ENCODE measurements at regions not wholly inside any gene's neighbourhood (a gene's known extent, or its start where the extent isn't known, plus 50 kb on each side); places are given as distances from the start of the nearest gene placed in this dataset.

DNA sequence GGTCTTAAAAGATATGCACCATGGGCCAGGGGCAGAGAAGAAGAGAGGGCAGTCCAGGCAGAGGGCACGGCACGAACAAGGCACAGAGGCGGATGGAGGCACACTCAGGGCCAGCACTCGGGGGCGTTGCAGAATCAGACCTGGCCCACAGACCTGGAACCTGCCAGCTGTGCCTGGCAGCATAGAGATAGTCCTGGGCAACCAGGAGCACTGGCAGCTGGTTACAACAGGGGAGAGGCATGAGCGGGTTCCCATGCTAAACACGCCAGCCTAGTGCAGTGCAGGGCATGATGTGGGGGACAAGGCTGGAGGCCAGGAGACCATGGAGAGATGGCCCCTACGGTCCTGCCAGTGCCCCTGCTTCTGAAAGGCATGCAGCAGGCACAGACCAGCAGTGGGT lies 56.9 kb upstream of the RBFOX3 start:
- Histone ChIP-seq H4K20me1 (ENCODE audit: control insufficient read depth, insufficient read depth, insufficient read length) (no peaks in the 10 kb centered on the region), H3K4me1 (ENCODE audit: insufficient read depth, low read length) (peaks cover 2% of the 10 kb centered on the region; the same call in 1 of the 2 replicates), H2BK15ac (ENCODE audit: low read depth, low read length) (no peak overlapping the region), H4K5ac (ENCODE audit: insufficient read length, low read depth, low read length) (no peak overlapping the region), H3K9ac (ENCODE audit: extremely low read depth, insufficient read length, low read length) (no peak overlapping the region), H3K79me2 (ENCODE audit: insufficient read depth, low read length) (no peaks in the 10 kb centered on the region), H3K23ac (ENCODE audit: insufficient read length, low read depth, low read length) (no peak overlapping the region), H4K91ac (ENCODE audit: insufficient read length, low read depth, low read length) (no peak overlapping the region), H3K4ac (ENCODE audit: low read depth, low read length) (no peak overlapping the region), H2BK120ac (ENCODE audit: low read depth, low read length, poor library complexity, severe bottlenecking) (no peak overlapping the region), H3K56ac (ENCODE audit: insufficient read length, low read depth, low read length) (no peak overlapping the region), H2AFZ (ENCODE audit: low read length) (no peak overlapping the region), H3K14ac (ENCODE audit: insufficient read depth, low read length) (no peak overlapping the region), H3K79me1 (ENCODE audit: insufficient read depth, low read depth, low read length, poor library complexity, severe bottlenecking) (no peaks in the 10 kb centered on the region), H3K27me3 (ENCODE audit: insufficient read depth, low read length) (peaks cover 2% of the 10 kb centered on the region; the same call in 1 of the 2 replicates), H2BK5ac (ENCODE audit: insufficient read length, low read length) (no peak overlapping the region), H2AK5ac (ENCODE audit: insufficient read length, low read length) (no peak overlapping the region), H3T11ph (ENCODE audit: low read length) (no peak overlapping the region), H2BK20ac (ENCODE audit: low read depth, low read length, poor library complexity, severe bottlenecking) (no peak overlapping the region), H3K4me2 (ENCODE audit: insufficient read depth, insufficient read length, low read length) (no peak overlapping the region), H4K8ac (replicated peaks; ENCODE audit: insufficient read length, low read depth, low read length) (no peak overlapping the region), H2BK12ac (ENCODE audit: insufficient read length, low read depth, low read length) (no peak overlapping the region), H3K9me3 (ENCODE audit: control insufficient read depth, low read depth, low read length) (no peaks in the 10 kb centered on the region), H3K18ac (ENCODE audit: insufficient read length, low read depth, low read length) (no peak overlapping the region), H3K23me2 (ENCODE audit: insufficient read length, low read depth, low read length, poor library complexity, severe bottlenecking) (no peaks in the 10 kb centered on the region), H3K27ac (ENCODE audit: insufficient read length, low read depth, low read length) (no peak overlapping the region)
- peak overlapping the region in 1 of 3 experiments; percentile 89; a peak in 2 of 7 replicates for H3K27ac Mint-ChIP-seq
- peaks cover under 1 to 3% of the 10 kb centered on the region in 2 experiments for H3K9me3 Mint-ChIP-seq
- peak; percentile 18 for DNase-seq
- peaks cover 37% of the 10 kb centered on the region for H3K27me3 Mint-ChIP-seq (ENCODE audit: low read depth)
- TF ChIP-seq, protein P1, sequence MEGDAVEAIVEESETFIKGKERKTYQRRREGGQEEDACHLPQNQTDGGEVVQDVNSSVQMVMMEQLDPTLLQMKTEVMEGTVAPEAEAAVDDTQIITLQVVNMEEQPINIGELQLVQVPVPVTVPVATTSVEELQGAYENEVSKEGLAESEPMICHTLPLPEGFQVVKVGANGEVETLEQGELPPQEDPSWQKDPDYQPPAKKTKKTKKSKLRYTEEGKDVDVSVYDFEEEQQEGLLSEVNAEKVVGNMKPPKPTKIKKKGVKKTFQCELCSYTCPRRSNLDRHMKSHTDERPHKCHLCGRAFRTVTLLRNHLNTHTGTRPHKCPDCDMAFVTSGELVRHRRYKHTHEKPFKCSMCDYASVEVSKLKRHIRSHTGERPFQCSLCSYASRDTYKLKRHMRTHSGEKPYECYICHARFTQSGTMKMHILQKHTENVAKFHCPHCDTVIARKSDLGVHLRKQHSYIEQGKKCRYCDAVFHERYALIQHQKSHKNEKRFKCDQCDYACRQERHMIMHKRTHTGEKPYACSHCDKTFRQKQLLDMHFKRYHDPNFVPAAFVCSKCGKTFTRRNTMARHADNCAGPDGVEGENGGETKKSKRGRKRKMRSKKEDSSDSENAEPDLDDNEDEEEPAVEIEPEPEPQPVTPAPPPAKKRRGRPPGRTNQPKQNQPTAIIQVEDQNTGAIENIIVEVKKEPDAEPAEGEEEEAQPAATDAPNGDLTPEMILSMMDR (conservative IDR thresholded peaks at IDR 0.05): no peak
- H3K4me1 Mint-ChIP-seq: peaks cover 21 to 55% of the 10 kb centered on the region in 2 experiments
- no CpG with 5 or more reads among the region's 8 CpGs for WGBS (ENCODE audit: extremely low coverage, insufficient read length, low lambda C conversion rate)
- no peak overlapping the region; a peak in 1 of 5 replicates for H3K4me3 Mint-ChIP-seq
- H3K36me3 Mint-ChIP-seq (ENCODE audit: insufficient read depth in 1 of 3, low read depth in 3 of 3): peaks cover 0 to under 1% (median 0%) of the 10 kb centered on the region in 3 experiments; a peak in 2 of 7 replicates
